RWPE2 (cell line): ENCODE measurements at regions not wholly inside any gene's neighbourhood (a gene's known extent, or its start where the extent isn't known, plus 50 kb on each side); places are given as distances from the start of the nearest gene placed in this dataset.

Experiments used
- ATAC-seq: fragments of 200-7000 bp; cut with Tn5 transposase; 3 replicates; pipeline ENCODE4 v1.9.1; 2021; ENCODE audit warnings: low read depth
- DNase-seq: peaks from one replicate; pipeline ENCODE4 v3.0.0-alpha.2; 2020; ENCODE audit warnings: low spot score
- H3K27ac ChIP-seq: fragments of 450-650 bp; 2 replicates; pipeline ENCODE4 v1.5.1; 2017; ENCODE audit warnings: mild to moderate bottlenecking; ENCODE audit not compliant: poor library complexity, severe bottlenecking
- H3K27me3 ChIP-seq: fragments of 250-450 bp; sonication (Bioruptor Pico); 2 replicates; pipeline ENCODE4 v1.5.1; 2021; ENCODE audit warnings: mild to moderate bottlenecking, moderate library complexity; ENCODE audit not compliant: insufficient read depth, poor library complexity, severe bottlenecking
- H3K36me3 ChIP-seq: fragments of 250-450 bp; sonication (Bioruptor Pico); 2 replicates; pipeline ENCODE4 v1.5.1; 2020; ENCODE audit warnings: low read depth, mild to moderate bottlenecking, moderate library complexity
- H3K4me1 ChIP-seq: fragments of 250-450 bp; sonication (Bioruptor Pico); 2 replicates; pipeline ENCODE4 v1.5.1; 2021; ENCODE audit warnings: mild to moderate bottlenecking, moderate library complexity; ENCODE audit not compliant: insufficient read depth, poor library complexity, severe bottlenecking
- H3K4me3 ChIP-seq: fragments of 250-450 bp; sonication (Bioruptor Pico); 2 replicates; pipeline ENCODE4 v1.5.1; 2021; ENCODE audit warnings: mild to moderate bottlenecking, moderate library complexity; ENCODE audit not compliant: severe bottlenecking
- H3K9me3 ChIP-seq: fragments of 250-450 bp; sonication (Bioruptor Pico); 2 replicates; pipeline ENCODE4 v1.5.1; 2021; ENCODE audit warnings: mild to moderate bottlenecking, moderate library complexity; ENCODE audit not compliant: severe bottlenecking
- TF ChIP-seq, protein P1 (sequence below): fragments of 450-650 bp; IDR thresholded peaks from one replicate; pipeline ENCODE4 v1.5.1; 2017; ENCODE audit warnings: mild to moderate bottlenecking, moderate library complexity; ENCODE audit not compliant: poor library complexity, severe bottlenecking

DNA sequence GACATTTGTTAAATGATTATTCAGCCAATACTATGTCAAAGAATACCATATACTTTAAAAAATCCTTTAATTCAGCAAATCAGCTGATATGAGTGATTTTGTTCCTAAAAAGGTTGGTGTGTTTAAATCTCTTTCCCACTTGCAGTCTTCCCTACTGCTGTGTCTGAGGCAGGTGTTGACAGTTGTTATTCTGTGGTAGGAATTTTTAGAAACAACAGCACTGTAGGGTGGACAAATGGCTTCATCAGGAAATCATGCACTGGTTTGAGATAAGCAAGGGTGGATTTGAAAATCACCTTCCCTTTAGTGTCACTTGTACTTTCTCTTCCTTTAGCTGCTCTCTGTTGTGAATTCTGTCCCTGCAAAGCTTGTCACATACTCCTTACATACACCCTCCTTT lies 213.7 kb upstream of the SGK1 start:
- Histone ChIP-seq H3K4me1 (peaks cover 14% of the 10 kb centered on the region), H3K27me3 (no peaks in the 10 kb centered on the region), H3K27ac (no peak overlapping the region), H3K4me3 (no peak overlapping the region), H3K9me3 (no peaks in the 10 kb centered on the region), H3K36me3 (no peaks in the 10 kb centered on the region)
- TF ChIP-seq, protein P1, sequence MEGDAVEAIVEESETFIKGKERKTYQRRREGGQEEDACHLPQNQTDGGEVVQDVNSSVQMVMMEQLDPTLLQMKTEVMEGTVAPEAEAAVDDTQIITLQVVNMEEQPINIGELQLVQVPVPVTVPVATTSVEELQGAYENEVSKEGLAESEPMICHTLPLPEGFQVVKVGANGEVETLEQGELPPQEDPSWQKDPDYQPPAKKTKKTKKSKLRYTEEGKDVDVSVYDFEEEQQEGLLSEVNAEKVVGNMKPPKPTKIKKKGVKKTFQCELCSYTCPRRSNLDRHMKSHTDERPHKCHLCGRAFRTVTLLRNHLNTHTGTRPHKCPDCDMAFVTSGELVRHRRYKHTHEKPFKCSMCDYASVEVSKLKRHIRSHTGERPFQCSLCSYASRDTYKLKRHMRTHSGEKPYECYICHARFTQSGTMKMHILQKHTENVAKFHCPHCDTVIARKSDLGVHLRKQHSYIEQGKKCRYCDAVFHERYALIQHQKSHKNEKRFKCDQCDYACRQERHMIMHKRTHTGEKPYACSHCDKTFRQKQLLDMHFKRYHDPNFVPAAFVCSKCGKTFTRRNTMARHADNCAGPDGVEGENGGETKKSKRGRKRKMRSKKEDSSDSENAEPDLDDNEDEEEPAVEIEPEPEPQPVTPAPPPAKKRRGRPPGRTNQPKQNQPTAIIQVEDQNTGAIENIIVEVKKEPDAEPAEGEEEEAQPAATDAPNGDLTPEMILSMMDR, result no peak
- no peak for DNase-seq
- ATAC-seq, result no peak

- TF ChIP-seq, protein P1, result no peak
- H3K4me3 ChIP-seq, result no peak overlapping the region
- H3K9me3 ChIP-seq, result no peaks in the 10 kb centered on the region
- no peaks in the 10 kb centered on the region for H3K27me3 ChIP-seq
- no peak for DNase-seq
- peaks cover 14% of the 10 kb centered on the region for H3K4me1 ChIP-seq
- ATAC-seq, result no peak
- no peak overlapping the region for H3K27ac ChIP-seq
- no peaks in the 10 kb centered on the region for H3K36me3 ChIP-seq
Observed at GRCh38 chr6:134531188-134531551, 213.3 kb upstream of the SGK1 start.

DNA sequence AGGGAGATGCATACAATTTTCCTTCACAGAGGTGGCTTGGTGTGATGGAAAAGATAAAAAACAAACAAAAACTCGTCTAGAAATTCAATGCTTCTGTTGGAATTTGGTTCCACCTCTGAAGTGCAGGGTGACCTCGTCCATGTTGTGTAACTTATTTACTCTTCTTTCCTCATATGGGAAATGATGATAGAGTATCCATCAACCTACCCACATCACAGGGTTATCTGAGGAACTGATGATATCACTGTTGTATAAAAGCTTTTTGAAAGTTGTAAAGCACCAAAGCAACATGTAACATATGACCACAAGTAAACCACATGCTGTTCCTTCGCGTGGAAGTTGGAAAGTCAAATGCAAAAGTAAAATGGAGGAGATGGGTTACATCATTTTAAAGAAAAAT lies 212.0 kb upstream of the SGK1 start:
- H3K27me3 ChIP-seq, result no peaks in the 10 kb centered on the region
- H3K27ac ChIP-seq, result no peak overlapping the region
- DNase-seq (no peak), ATAC-seq (peak; percentile 66)
- peaks cover 10% of the 10 kb centered on the region for H3K4me1 ChIP-seq
- H3K4me3 ChIP-seq, result no peak overlapping the region
- TF ChIP-seq, protein P1, result no peak
- no peaks in the 10 kb centered on the region for H3K36me3 ChIP-seq
- H3K9me3 ChIP-seq, result no peaks in the 10 kb centered on the region

- Histone ChIP-seq H3K27me3 (no peaks in the 10 kb centered on the region), H3K4me3 (no peak overlapping the region), H3K36me3 (no peaks in the 10 kb centered on the region), H3K9me3 (no peaks in the 10 kb centered on the region), H3K27ac (no peak overlapping the region), H3K4me1 (peaks cover 6% of the 10 kb centered on the region)
- TF ChIP-seq, protein P1, result no peak
- no peak for ATAC-seq
- DNase-seq, result no peak
Observed at GRCh38 chr6:134529305-134529704, 211.4 kb upstream of the SGK1 start.

DNA sequence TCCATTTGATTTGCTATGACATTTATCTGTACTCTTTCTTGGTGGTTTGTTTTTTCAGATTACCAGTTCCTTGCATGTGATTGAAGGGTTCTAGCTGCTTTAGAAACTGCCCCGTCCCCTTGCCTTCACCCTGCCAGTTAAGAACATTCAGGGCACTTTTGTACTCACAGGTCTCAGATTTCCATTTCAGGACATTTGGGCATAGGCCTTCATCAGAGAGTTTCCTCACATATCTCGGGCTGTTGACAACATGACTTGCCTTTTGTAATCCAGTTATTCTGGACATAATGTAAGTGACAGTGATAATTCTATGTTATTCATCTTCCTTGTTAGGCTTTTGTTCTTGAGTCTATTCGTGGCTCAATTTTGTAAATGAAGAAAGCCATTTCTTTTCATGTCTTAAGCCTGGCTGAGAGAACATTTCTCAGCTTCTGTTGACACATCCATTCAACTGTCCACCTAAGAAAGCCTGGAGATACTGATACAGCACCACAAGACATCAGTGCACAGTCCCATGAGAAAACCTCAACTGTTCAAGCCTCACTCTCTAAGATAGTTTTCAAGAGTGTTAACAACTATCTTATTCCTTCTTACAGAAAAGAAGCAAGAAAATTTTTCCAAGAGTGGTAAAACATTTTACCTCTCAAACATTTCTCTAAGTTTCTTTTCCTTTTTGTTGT lies 209.3 kb upstream of the SGK1 start:
- Histone ChIP-seq H3K36me3 (no peaks in the 10 kb centered on the region), H3K27me3 (no peaks in the 10 kb centered on the region), H3K4me3 (no peak overlapping the region), H3K27ac (no peak overlapping the region), H3K9me3 (no peaks in the 10 kb centered on the region), H3K4me1 (peaks cover 6% of the 10 kb centered on the region)
- TF ChIP-seq, protein P1, result no peak
- no peak for ATAC-seq
- DNase-seq, result no peak
